ENCODE measurements at regions not wholly inside any gene's neighbourhood (a gene's known extent, or its start where the extent isn't known, plus 50 kb on each side); places are given as distances from the start of the nearest gene placed in this dataset.

- Histone ChIP-seq H3K4me1 (ENCODE audit: control insufficient read depth, insufficient read depth, low read length) (peaks cover 22% of the 10 kb centered on the region), H3K4me3 (ENCODE audit: low read length) (no peak overlapping the region), H3K27ac (ENCODE audit: low read length) (no peak overlapping the region), H3K27me3 (ENCODE audit: control insufficient read depth, insufficient read depth, low read length) (peaks cover 2% of the 10 kb centered on the region), H3K9me3 (replicated peaks; ENCODE audit: control insufficient read depth, low read depth, low read length) (no peaks in the 10 kb centered on the region), H3K36me3 (ENCODE audit: control insufficient read depth, insufficient read depth, low read length) (no peaks in the 10 kb centered on the region)
- DNase-seq = peak; percentile 42
- 49% methylated on average over 3 of the region's 4 CpGs for WGBS (ENCODE audit: insufficient coverage)
These were observed 128.5 kb upstream of the GALNT2 start for GRCh38 chr1:229938551-229938950.

DNA sequence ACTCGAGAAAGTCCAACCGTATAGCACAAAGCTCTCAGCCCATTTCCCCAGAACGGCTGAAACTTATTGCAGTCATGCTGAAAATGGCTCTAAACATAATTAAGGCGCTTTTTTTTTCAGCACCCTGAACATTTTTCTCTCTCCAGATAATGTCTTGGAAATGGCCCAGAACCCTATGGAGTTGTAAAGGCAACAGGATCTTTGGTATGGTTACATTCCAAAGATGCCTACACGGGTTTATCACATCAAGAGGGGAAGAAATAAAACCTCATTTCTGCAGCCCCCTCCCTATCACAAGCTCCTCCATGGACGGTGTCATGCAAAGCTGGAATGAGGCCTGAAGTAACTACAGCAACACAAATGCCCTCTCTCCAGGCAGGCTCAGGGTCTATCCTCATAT lies 126.4 kb upstream of the GALNT2 start:
- H3K4me3 ChIP-seq (ENCODE audit: low read length) = no peak overlapping the region
- no peak overlapping the region for H3K27ac ChIP-seq (ENCODE audit: low read length)
- no peaks in the 10 kb centered on the region for H3K9me3 ChIP-seq (replicated peaks; ENCODE audit: control insufficient read depth, low read depth, low read length)
- H3K27me3 ChIP-seq (ENCODE audit: control insufficient read depth, insufficient read depth, low read length) = peaks cover 4% of the 10 kb centered on the region
- no peaks in the 10 kb centered on the region for H3K36me3 ChIP-seq (ENCODE audit: control insufficient read depth, insufficient read depth, low read length)
- DNase-seq = no peak
- WGBS (ENCODE audit: insufficient coverage) = 33% methylated on average over 4 of the region's 6 CpGs
- peaks cover 22% of the 10 kb centered on the region for H3K4me1 ChIP-seq (ENCODE audit: control insufficient read depth, insufficient read depth, low read length)

GRCh38 chr1:229941160-229941559 lies 125.9 kb upstream of the GALNT2 start:
- Histone ChIP-seq H3K27ac (ENCODE audit: low read length) (no peak overlapping the region), H3K4me1 (ENCODE audit: control insufficient read depth, insufficient read depth, low read length) (peaks cover 22% of the 10 kb centered on the region), H3K9me3 (replicated peaks; ENCODE audit: control insufficient read depth, low read depth, low read length) (no peaks in the 10 kb centered on the region), H3K4me3 (ENCODE audit: low read length) (no peak overlapping the region), H3K27me3 (ENCODE audit: control insufficient read depth, insufficient read depth, low read length) (peaks cover 4% of the 10 kb centered on the region), H3K36me3 (ENCODE audit: control insufficient read depth, insufficient read depth, low read length) (no peaks in the 10 kb centered on the region)
- 65% methylated on average over 7 of the region's 8 CpGs for WGBS (ENCODE audit: insufficient coverage)
- DNase-seq = no peak

GRCh38 chr1:229941831-229942230 lies 125.2 kb upstream of the GALNT2 start:
- DNase-seq = peak; percentile 70
- H3K27me3 ChIP-seq (ENCODE audit: control insufficient read depth, insufficient read depth, low read length) = peaks cover 4% of the 10 kb centered on the region
- peaks cover 22% of the 10 kb centered on the region for H3K4me1 ChIP-seq (ENCODE audit: control insufficient read depth, insufficient read depth, low read length)
- WGBS (ENCODE audit: insufficient coverage) = 42% methylated on average over 7 of the region's 10 CpGs
- H3K36me3 ChIP-seq (ENCODE audit: control insufficient read depth, insufficient read depth, low read length) = no peaks in the 10 kb centered on the region
- H3K27ac ChIP-seq (ENCODE audit: low read length) = no peak overlapping the region
- no peak overlapping the region for H3K4me3 ChIP-seq (ENCODE audit: low read length)
- H3K9me3 ChIP-seq (replicated peaks; ENCODE audit: control insufficient read depth, low read depth, low read length) = no peaks in the 10 kb centered on the region

GRCh38 chr1:229942501-229942900 lies 124.5 kb upstream of the GALNT2 start:
- no peak overlapping the region for H3K27ac ChIP-seq (ENCODE audit: low read length)
- WGBS (ENCODE audit: insufficient coverage) = 36% methylated on average over 1 of the region's 1 CpG
- DNase-seq = peak; percentile 59

DNA sequence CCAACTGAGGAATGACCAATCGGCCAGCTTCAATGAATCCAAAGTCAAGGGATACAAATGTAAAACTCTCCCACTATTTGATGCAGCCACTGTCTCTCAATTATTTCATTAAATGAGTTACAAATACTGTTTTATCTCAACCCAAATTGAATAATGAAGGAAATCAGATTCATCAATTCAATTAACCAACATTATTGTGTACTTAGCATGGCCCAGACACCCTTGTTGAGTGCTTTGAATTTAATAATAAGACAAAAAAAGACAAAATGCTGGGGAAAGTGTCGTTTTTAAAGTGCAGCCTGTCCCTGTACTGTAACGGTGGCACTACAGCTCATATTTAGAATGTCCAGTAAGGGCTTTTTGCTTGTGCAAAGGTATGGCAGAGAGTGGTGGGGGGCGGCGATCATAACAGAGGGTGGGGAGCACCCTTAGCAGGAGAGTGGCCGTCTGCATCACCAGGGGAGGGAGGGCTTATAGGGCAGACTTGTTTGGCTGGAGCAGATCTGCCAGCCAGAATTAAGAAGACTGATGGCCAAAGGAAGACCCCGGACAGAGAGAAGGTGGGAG lies 123.8 kb upstream of the GALNT2 start:
- no peak for DNase-seq
- peaks cover 22% of the 10 kb centered on the region for H3K4me1 ChIP-seq (ENCODE audit: control insufficient read depth, insufficient read depth, low read length)
- no peak overlapping the region for H3K4me3 ChIP-seq (ENCODE audit: low read length)
- 79% methylated on average over 4 of the region's 7 CpGs for WGBS (ENCODE audit: insufficient coverage)
- no peak overlapping the region for H3K27ac ChIP-seq (ENCODE audit: low read length)
- H3K27me3 ChIP-seq (ENCODE audit: control insufficient read depth, insufficient read depth, low read length) = peaks cover 4% of the 10 kb centered on the region
- no peaks in the 10 kb centered on the region for H3K36me3 ChIP-seq (ENCODE audit: control insufficient read depth, insufficient read depth, low read length)
- no peaks in the 10 kb centered on the region for H3K9me3 ChIP-seq (replicated peaks; ENCODE audit: control insufficient read depth, low read depth, low read length)

More at GRCh38 chr1:229942501-229942900, 124.5 kb upstream of the GALNT2 start:
- Histone ChIP-seq H3K4me1 (ENCODE audit: control insufficient read depth, insufficient read depth, low read length) (peaks cover 22% of the 10 kb centered on the region), H3K4me3 (ENCODE audit: low read length) (no peak overlapping the region), H3K27me3 (ENCODE audit: control insufficient read depth, insufficient read depth, low read length) (peaks cover 4% of the 10 kb centered on the region), H3K36me3 (ENCODE audit: control insufficient read depth, insufficient read depth, low read length) (no peaks in the 10 kb centered on the region), H3K9me3 (replicated peaks; ENCODE audit: control insufficient read depth, low read depth, low read length) (no peaks in the 10 kb centered on the region)

DNA sequence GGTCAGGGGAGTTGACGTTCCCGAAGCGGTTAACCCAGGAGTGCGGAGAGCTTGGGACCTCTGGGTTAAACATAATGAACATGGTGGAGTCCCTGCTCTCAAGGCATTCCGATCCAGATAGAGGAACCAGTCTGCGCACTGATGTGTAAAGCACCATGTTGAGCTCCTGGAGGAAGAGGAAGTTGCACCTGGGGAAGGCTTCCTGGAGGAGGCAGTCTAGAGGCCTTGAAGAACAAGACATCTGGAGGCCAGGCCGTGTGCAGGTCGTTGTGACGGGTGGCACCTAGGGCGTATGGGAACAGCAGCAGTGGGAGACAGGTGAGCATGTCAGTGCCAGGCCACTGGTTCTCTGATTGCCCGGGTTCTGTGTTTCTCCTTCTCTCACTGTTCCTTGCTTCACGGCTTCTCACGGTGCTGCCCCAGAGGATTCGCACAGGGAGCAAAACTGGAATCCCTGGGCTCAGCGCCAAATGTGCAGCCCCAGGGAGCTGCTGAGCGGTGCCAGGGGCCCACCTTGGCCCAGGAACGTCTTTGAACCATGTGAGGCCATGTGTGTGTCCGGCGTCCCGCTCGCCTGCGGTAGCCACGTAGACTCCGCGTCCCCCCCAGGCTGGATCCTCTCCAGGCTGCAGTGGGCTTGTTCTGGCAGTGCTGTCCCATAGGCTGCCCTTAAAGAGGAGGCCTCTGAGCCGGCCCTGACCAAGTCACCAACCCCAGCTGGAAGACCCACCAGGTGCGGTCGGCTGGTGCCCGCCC lies 122.9 kb upstream of the GALNT2 start:
- Histone ChIP-seq H3K36me3 (ENCODE audit: control insufficient read depth, insufficient read depth, low read length) (no peaks in the 10 kb centered on the region), H3K27ac (ENCODE audit: low read length) (no peak overlapping the region), H3K9me3 (replicated peaks; ENCODE audit: control insufficient read depth, low read depth, low read length) (no peaks in the 10 kb centered on the region), H3K27me3 (ENCODE audit: control insufficient read depth, insufficient read depth, low read length) (peaks cover 2% of the 10 kb centered on the region), H3K4me1 (ENCODE audit: control insufficient read depth, insufficient read depth, low read length) (peaks cover 22% of the 10 kb centered on the region), H3K4me3 (ENCODE audit: low read length) (no peak overlapping the region)
- WGBS (ENCODE audit: insufficient coverage) = 86% methylated on average over 24 of the region's 29 CpGs
- no peak for DNase-seq

DNA sequence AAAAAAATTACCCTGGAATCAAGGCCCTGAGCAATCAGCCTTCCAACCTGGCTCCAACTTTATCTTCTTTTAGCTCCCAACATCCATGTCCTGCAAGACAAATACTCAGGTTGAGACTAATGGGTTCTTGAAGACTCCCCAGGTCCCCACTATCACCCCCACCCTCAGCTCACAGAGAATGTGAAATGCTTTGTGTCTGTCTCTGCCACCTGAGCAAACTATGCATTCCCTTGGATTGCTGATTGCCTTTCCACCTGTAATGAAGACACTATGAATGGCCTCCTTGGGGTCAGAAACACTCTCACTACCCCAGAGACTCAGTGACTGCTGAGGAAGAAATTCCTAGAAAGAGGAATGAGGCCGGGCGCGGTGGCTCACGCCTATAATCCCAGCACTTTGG lies 121.2 kb upstream of the GALNT2 start:
- no peak overlapping the region for H3K27ac ChIP-seq (ENCODE audit: low read length)
- no peak overlapping the region for H3K4me3 ChIP-seq (ENCODE audit: low read length)
- no CpG with 5 or more reads among the region's 4 CpGs for WGBS (ENCODE audit: insufficient coverage)
- DNase-seq = no peak
- H3K4me1 ChIP-seq (ENCODE audit: control insufficient read depth, insufficient read depth, low read length) = peaks cover 16% of the 10 kb centered on the region
- peaks cover 2% of the 10 kb centered on the region for H3K27me3 ChIP-seq (ENCODE audit: control insufficient read depth, insufficient read depth, low read length)
- no peaks in the 10 kb centered on the region for H3K9me3 ChIP-seq (replicated peaks; ENCODE audit: control insufficient read depth, low read depth, low read length)
- no peaks in the 10 kb centered on the region for H3K36me3 ChIP-seq (ENCODE audit: control insufficient read depth, insufficient read depth, low read length)

GRCh38 chr1:229947968-229948367 lies 119.1 kb upstream of the GALNT2 start:
- Histone ChIP-seq H3K27me3 (ENCODE audit: control insufficient read depth, insufficient read depth, low read length) (peaks cover 2% of the 10 kb centered on the region), H3K9me3 (replicated peaks; ENCODE audit: control insufficient read depth, low read depth, low read length) (no peaks in the 10 kb centered on the region), H3K36me3 (ENCODE audit: control insufficient read depth, insufficient read depth, low read length) (no peaks in the 10 kb centered on the region), H3K4me3 (ENCODE audit: low read length) (no peak overlapping the region), H3K4me1 (ENCODE audit: control insufficient read depth, insufficient read depth, low read length) (no peaks in the 10 kb centered on the region), H3K27ac (ENCODE audit: low read length) (no peak overlapping the region)
- peak; percentile 14 for DNase-seq
- 20% methylated on average over 1 of the region's 3 CpGs for WGBS (ENCODE audit: insufficient coverage)

GRCh38 chr1:229948438-229948837 lies 118.6 kb upstream of the GALNT2 start:
- no peak overlapping the region for H3K4me3 ChIP-seq (ENCODE audit: low read length)
- no peaks in the 10 kb centered on the region for H3K36me3 ChIP-seq (ENCODE audit: control insufficient read depth, insufficient read depth, low read length)
- H3K9me3 ChIP-seq (replicated peaks; ENCODE audit: control insufficient read depth, low read depth, low read length) = no peaks in the 10 kb centered on the region
- H3K4me1 ChIP-seq (ENCODE audit: control insufficient read depth, insufficient read depth, low read length) = no peaks in the 10 kb centered on the region
- no peak for DNase-seq
- peaks cover 2% of the 10 kb centered on the region for H3K27me3 ChIP-seq (ENCODE audit: control insufficient read depth, insufficient read depth, low read length)
- WGBS (ENCODE audit: insufficient coverage) = 62% methylated on average over 3 of the region's 9 CpGs
- no peak overlapping the region for H3K27ac ChIP-seq (ENCODE audit: low read length)

Measured in muscle of leg (tissue), 3 donors.